Epithelial cell of proximal tubule (primary cell): ENCODE measurements at regions not wholly inside any gene's neighbourhood (a gene's known extent, or its start where the extent isn't known, plus 50 kb on each side); places are given as distances from the start of the nearest gene placed in this dataset.

Experiments
- DNase-seq: peaks from one replicate; pipeline ENCODE4 v3.0.0-alpha.2; 2011; ENCODE audit warnings: low read depth
- H3K4me3 ChIP-seq: 2 replicates; pipeline ENCODE4 v1.5.1; 2011; ENCODE audit warnings: low read depth, mild to moderate bottlenecking, low read length
- TF ChIP-seq, protein P1 (sequence below): conservative IDR thresholded peaks from 2 replicates; pipeline ENCODE4 v1.5.1; 2012; ENCODE audit warnings: low read depth, mild to moderate bottlenecking, low read length

GRCh38 chr2:239670463-239671120, 269.8 kb upstream of the HDAC4 start:
- no peak for DNase-seq
- H3K4me3 ChIP-seq = no peak overlapping the region
- TF ChIP-seq, protein P1, sequence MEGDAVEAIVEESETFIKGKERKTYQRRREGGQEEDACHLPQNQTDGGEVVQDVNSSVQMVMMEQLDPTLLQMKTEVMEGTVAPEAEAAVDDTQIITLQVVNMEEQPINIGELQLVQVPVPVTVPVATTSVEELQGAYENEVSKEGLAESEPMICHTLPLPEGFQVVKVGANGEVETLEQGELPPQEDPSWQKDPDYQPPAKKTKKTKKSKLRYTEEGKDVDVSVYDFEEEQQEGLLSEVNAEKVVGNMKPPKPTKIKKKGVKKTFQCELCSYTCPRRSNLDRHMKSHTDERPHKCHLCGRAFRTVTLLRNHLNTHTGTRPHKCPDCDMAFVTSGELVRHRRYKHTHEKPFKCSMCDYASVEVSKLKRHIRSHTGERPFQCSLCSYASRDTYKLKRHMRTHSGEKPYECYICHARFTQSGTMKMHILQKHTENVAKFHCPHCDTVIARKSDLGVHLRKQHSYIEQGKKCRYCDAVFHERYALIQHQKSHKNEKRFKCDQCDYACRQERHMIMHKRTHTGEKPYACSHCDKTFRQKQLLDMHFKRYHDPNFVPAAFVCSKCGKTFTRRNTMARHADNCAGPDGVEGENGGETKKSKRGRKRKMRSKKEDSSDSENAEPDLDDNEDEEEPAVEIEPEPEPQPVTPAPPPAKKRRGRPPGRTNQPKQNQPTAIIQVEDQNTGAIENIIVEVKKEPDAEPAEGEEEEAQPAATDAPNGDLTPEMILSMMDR = no peak

DNA sequence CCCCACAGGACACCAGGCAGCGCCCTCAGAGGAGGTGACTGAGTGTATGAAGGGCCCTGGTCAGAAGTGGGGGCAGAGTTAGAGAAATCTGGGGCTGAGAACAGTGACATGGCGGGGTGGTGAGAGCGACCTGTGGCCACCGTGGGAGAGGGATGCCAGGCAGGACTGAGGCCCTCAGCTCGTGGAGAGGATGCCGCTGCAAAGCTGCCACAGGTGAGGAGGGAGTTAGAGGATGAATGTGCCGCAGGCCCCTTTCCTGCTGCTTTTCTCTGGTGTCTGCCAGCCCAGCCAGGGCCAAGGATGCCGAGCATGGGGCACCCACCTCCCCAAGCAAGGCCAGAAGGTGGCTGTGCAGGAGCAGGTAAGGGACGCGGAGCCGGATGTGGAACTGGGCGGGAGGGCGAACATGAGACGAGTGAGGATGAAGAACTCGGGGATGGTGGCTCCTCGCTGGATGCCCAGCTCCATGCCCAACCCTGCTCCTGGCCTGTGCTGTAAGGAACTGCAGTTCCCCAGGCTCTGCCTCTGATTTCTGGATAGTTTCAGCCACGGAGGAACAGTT, 269.2 kb upstream of the HDAC4 start:
- no peak for DNase-seq
- no peak overlapping the region for H3K4me3 ChIP-seq
- TF ChIP-seq, protein P1 = no peak

DNA sequence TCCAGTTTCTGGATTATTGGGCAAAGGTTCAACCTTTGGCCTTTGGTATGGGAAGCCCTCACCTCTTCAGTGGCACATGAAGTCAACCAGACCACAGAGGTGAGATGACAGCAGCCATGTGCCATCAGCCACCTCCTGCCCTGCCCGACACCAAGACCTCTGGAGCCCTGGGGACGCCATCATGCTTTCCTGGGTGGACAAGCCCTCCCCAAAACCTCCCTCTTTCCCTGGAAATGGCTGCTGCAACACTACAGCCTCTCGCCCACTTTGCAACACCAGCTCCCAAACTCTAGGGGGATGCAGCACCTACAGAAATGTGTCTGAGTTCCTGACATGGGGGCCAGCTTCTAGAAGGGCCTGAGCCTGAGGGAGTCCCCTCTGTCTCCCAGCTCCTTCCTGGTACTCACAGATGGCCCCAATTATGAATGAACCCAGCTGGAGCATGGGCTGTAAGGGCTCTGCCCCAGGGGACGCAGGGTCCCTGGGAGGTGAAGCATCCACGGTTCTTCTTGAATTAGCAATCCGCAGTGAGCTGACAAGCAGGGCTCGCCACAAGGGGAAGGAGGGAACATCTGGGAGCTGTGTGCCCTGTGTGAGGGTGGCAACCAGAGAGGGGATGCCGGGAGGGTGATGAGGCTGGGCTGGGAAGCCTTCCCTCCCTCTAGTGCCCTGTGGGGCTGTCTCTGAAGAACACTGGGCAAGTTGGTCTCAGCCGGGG, 268.5 kb upstream of the HDAC4 start:
- TF ChIP-seq, protein P1 = no peak
- DNase-seq = no peak
- H3K4me3 ChIP-seq = no peak overlapping the region

DNA sequence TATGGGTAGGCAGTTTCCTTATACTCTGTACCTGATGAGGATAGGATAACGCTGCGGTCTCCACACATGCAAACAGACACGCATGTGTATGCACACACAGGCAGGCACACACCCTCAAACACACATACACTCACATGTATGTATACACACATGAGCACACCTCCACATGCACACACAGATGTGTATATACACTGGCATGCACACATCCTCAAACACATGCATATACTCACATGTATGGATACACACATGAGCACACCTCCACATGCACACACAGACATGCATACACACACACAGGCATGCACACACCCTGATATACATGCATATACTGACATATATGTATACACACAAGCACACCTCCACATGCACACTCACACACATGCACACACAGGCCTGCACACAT, 267.8 kb upstream of the HDAC4 start:
- no peak for DNase-seq
- TF ChIP-seq, protein P1 = no peak

DNA sequence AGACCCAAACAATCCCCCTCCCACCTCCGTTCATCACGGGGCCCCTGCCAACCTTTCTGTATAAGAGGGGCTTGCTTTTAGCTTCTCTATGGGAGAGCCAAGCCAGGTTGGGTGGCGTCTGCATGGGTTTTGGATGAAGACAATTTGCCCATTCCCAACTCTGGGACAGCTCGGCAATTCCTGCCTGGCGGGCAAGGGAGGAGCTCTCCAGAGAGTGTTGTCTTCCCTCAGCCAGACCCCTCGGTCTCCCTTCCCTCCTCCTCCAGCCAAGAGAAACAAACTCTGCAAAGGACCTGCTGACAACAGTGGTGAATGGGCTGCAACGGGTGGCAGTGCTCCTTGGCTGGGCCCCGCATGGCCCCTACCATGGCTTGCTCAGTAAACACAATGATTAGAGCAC, 267.2 kb upstream of the HDAC4 start:
- DNase-seq = no peak
- no peak overlapping the region for H3K4me3 ChIP-seq
- TF ChIP-seq, protein P1 = no peak

More for the DNA sequence above, 267.8 kb upstream of the HDAC4 start:
- no peak overlapping the region for H3K4me3 ChIP-seq

GRCh38 chr2:239667431-239667985, 266.7 kb upstream of the HDAC4 start:
- H3K4me3 ChIP-seq = no peak overlapping the region
- DNase-seq = no peak
- TF ChIP-seq, protein P1 = no peak
